ENCODE measurements at regions not wholly inside any gene's neighbourhood (a gene's known extent, or its start where the extent isn't known, plus 50 kb on each side); places are given as distances from the start of the nearest gene placed in this dataset.

- no peaks in the 10 kb centered on the region for H3K9me3 Mint-ChIP-seq
- no peaks in the 10 kb centered on the region for H3K27me3 Mint-ChIP-seq
- H3K4me1 Mint-ChIP-seq, result no peaks in the 10 kb centered on the region
- DNase-seq (no peak), ATAC-seq (no peak)
- no peak overlapping the region for H3K27ac Mint-ChIP-seq
- H3K4me3 Mint-ChIP-seq, result no peak overlapping the region
These were observed 482.4 kb downstream of the SPRY1 start for GRCh38 chr4:123878976-123879375.

GRCh38 chr4:123880631-123881030 is 484.0 kb downstream of the SPRY1 start:
- H3K4me1 Mint-ChIP-seq, result no peaks in the 10 kb centered on the region
- no peaks in the 10 kb centered on the region for H3K9me3 Mint-ChIP-seq
- no peak overlapping the region for H3K4me3 Mint-ChIP-seq
- no peak for DNase-seq
- H3K27me3 Mint-ChIP-seq, result no peaks in the 10 kb centered on the region
- no peak for ATAC-seq
- no peak overlapping the region for H3K27ac Mint-ChIP-seq

GRCh38 chr4:123884922-123885321 is 488.3 kb downstream of the SPRY1 start:
- H3K4me1 Mint-ChIP-seq, result no peaks in the 10 kb centered on the region
- no peak overlapping the region for H3K4me3 Mint-ChIP-seq
- DNase-seq (no peak), ATAC-seq (no peak)
- no peak overlapping the region for H3K27ac Mint-ChIP-seq
- no peaks in the 10 kb centered on the region for H3K9me3 Mint-ChIP-seq
- H3K27me3 Mint-ChIP-seq, result no peaks in the 10 kb centered on the region

GRCh38 chr4:123889507-123889906 is 492.9 kb downstream of the SPRY1 start:
- Mint-ChIP-seq H3K4me3 (no peak overlapping the region), H3K4me1 (no peaks in the 10 kb centered on the region), H3K9me3 (no peaks in the 10 kb centered on the region), H3K27me3 (no peaks in the 10 kb centered on the region), H3K27ac (no peak overlapping the region)
- ATAC-seq (no peak), DNase-seq (no peak)

GRCh38 chr4:123890889-123891288 is 494.3 kb downstream of the SPRY1 start:
- no peak for ATAC-seq
- no peaks in the 10 kb centered on the region for H3K27me3 Mint-ChIP-seq
- H3K9me3 Mint-ChIP-seq, result no peaks in the 10 kb centered on the region
- H3K4me1 Mint-ChIP-seq, result no peaks in the 10 kb centered on the region
- DNase-seq, result no peak
- no peak overlapping the region for H3K4me3 Mint-ChIP-seq
- H3K27ac Mint-ChIP-seq, result no peak overlapping the region

- ATAC-seq (no peak), DNase-seq (no peak)
- Mint-ChIP-seq H3K27ac (no peak overlapping the region), H3K9me3 (no peaks in the 10 kb centered on the region), H3K4me1 (no peaks in the 10 kb centered on the region), H3K27me3 (no peaks in the 10 kb centered on the region), H3K4me3 (no peak overlapping the region)
These were observed 495.3 kb downstream of the SPRY1 start for GRCh38 chr4:123891881-123892280.

GRCh38 chr4:123892368-123892976 is 495.9 kb downstream of the SPRY1 start:
- no peak overlapping the region for H3K27ac Mint-ChIP-seq
- no peaks in the 10 kb centered on the region for H3K4me1 Mint-ChIP-seq
- no peak overlapping the region for H3K4me3 Mint-ChIP-seq
- no peak for DNase-seq
- no peak for ATAC-seq
- peaks cover 6% of the 10 kb centered on the region for H3K27me3 Mint-ChIP-seq
- H3K9me3 Mint-ChIP-seq, result no peaks in the 10 kb centered on the region

- H3K9me3 Mint-ChIP-seq, result no peaks in the 10 kb centered on the region
- H3K4me1 Mint-ChIP-seq, result no peaks in the 10 kb centered on the region
- no peak overlapping the region for H3K27ac Mint-ChIP-seq
- DNase-seq, result no peak
- ATAC-seq, result no peak
- peaks cover 6% of the 10 kb centered on the region for H3K27me3 Mint-ChIP-seq
- H3K4me3 Mint-ChIP-seq, result no peak overlapping the region
These were observed 496.7 kb downstream of the SPRY1 start for GRCh38 chr4:123893011-123893981.

- Mint-ChIP-seq H3K27me3 (peaks cover 6% of the 10 kb centered on the region), H3K9me3 (no peaks in the 10 kb centered on the region), H3K4me3 (no peak overlapping the region), H3K4me1 (no peaks in the 10 kb centered on the region), H3K27ac (no peak overlapping the region)
- ATAC-seq (no peak), DNase-seq (no peak)
These were observed 500.0 kb downstream of the SPRY1 start for GRCh38 chr4:123896446-123897071.

GRCh38 chr4:123898946-123899666 is 502.5 kb downstream of the SPRY1 start:
- Mint-ChIP-seq H3K4me3 (no peak overlapping the region), H3K4me1 (no peaks in the 10 kb centered on the region), H3K27ac (no peak overlapping the region), H3K27me3 (peaks cover 6% of the 10 kb centered on the region), H3K9me3 (no peaks in the 10 kb centered on the region)
- ATAC-seq (no peak), DNase-seq (no peak)

GRCh38 chr4:123904882-123905281 is 508.3 kb downstream of the SPRY1 start:
- no peak for ATAC-seq
- H3K27ac Mint-ChIP-seq, result no peak overlapping the region
- no peak for DNase-seq

GRCh38 chr4:123913598-123913997 is 517.0 kb downstream of the SPRY1 start:
- H3K27ac Mint-ChIP-seq, result no peak overlapping the region
- no peak for ATAC-seq
- H3K27me3 Mint-ChIP-seq, result no peaks in the 10 kb centered on the region
- H3K4me3 Mint-ChIP-seq, result no peak overlapping the region
- DNase-seq, result no peak
- H3K4me1 Mint-ChIP-seq, result no peaks in the 10 kb centered on the region
- H3K9me3 Mint-ChIP-seq, result no peaks in the 10 kb centered on the region

More at GRCh38 chr4:123904882-123905281, 508.3 kb downstream of the SPRY1 start:
- H3K27me3 Mint-ChIP-seq, result no peaks in the 10 kb centered on the region
- no peak overlapping the region for H3K4me3 Mint-ChIP-seq
- no peaks in the 10 kb centered on the region for H3K9me3 Mint-ChIP-seq
- H3K4me1 Mint-ChIP-seq, result no peaks in the 10 kb centered on the region

- H3K9me3 Mint-ChIP-seq, result no peaks in the 10 kb centered on the region
- ATAC-seq (no peak), DNase-seq (no peak)
- H3K27ac Mint-ChIP-seq, result no peak overlapping the region
- no peaks in the 10 kb centered on the region for H3K4me1 Mint-ChIP-seq
- no peak overlapping the region for H3K4me3 Mint-ChIP-seq
- no peaks in the 10 kb centered on the region for H3K27me3 Mint-ChIP-seq
These were observed 520.2 kb downstream of the SPRY1 start for GRCh38 chr4:123916821-123917220.

GRCh38 chr4:123919576-123920098 is 523.0 kb downstream of the SPRY1 start:
- Mint-ChIP-seq H3K27ac (no peak overlapping the region), H3K9me3 (no peaks in the 10 kb centered on the region), H3K4me1 (no peaks in the 10 kb centered on the region), H3K4me3 (no peak overlapping the region), H3K27me3 (no peaks in the 10 kb centered on the region)
- no peak for DNase-seq
- no peak for ATAC-seq

GRCh38 chr4:123921339-123921738 is 524.7 kb downstream of the SPRY1 start:
- no peak overlapping the region for H3K27ac Mint-ChIP-seq
- no peak overlapping the region for H3K4me3 Mint-ChIP-seq
- DNase-seq (no peak), ATAC-seq (no peak)
- no peaks in the 10 kb centered on the region for H3K4me1 Mint-ChIP-seq
- H3K9me3 Mint-ChIP-seq, result no peaks in the 10 kb centered on the region
- H3K27me3 Mint-ChIP-seq, result no peaks in the 10 kb centered on the region

All from stimulated activated naive CD8-positive, alpha-beta T cell treated with anti-CD3 and anti-CD28 coated beads, Interleukin-15, amount 100 ng/mL, for 72 hours (primary cell).